Nephron progenitor cell (in vitro differentiated cells): ENCODE measurements at regions not wholly inside any gene's neighbourhood (a gene's known extent, or its start where the extent isn't known, plus 50 kb on each side); places are given as distances from the start of the nearest gene placed in this dataset.

Experiments used
- DNase-seq: peaks from one replicate; pipeline ENCODE4 v3.0.0; 2021
- H3K27ac Mint-ChIP-seq: 2 replicates; pipeline ENCODE4 v1.8.0; 2021; ENCODE audit warnings: mild to moderate bottlenecking, moderate library complexity, mixed read lengths
- H3K27me3 Mint-ChIP-seq: 2 replicates; pipeline ENCODE4 v1.8.0; 2021; ENCODE audit warnings: mild to moderate bottlenecking, low read depth, mixed read lengths; ENCODE audit not compliant: poor library complexity
- H3K36me3 Mint-ChIP-seq: 2 replicates; pipeline ENCODE4 v1.8.0; 2021; ENCODE audit warnings: low read depth, mixed read lengths
- H3K4me1 Mint-ChIP-seq: 2 replicates; pipeline ENCODE4 v1.8.0; 2021; ENCODE audit warnings: mixed read lengths
- H3K4me3 Mint-ChIP-seq: 2 replicates; pipeline ENCODE4 v1.8.0; 2021; ENCODE audit warnings: mild to moderate bottlenecking, moderate library complexity, mixed read lengths
- H3K9me3 Mint-ChIP-seq: 2 replicates; pipeline ENCODE4 v1.8.0; 2021; ENCODE audit warnings: mild to moderate bottlenecking, moderate library complexity, mixed read lengths
- CTCF ChIP-seq: fragments of 200-600 bp; sonication (generic); IDR thresholded peaks from 2 replicates; pipeline ENCODE4 v1.5.0; 2021; ENCODE audit warnings: antibody characterized with exemption

- H3K27ac Mint-ChIP-seq = peak overlapping the region; percentile 94
- H3K9me3 Mint-ChIP-seq = no peaks in the 10 kb centered on the region
- no peak for DNase-seq
- H3K4me1 Mint-ChIP-seq = peaks cover 83% of the 10 kb centered on the region
- TF ChIP-seq CTCF = no peak
- no peaks in the 10 kb centered on the region for H3K36me3 Mint-ChIP-seq
- H3K4me3 Mint-ChIP-seq = no peak overlapping the region
- peaks cover 4% of the 10 kb centered on the region for H3K27me3 Mint-ChIP-seq
Observed at GRCh38 chr4:147313108-147313507, 167.8 kb upstream of the EDNRA start.

GRCh38 chr4:147318586-147318985 lies 162.3 kb upstream of the EDNRA start:
- no peaks in the 10 kb centered on the region for H3K36me3 Mint-ChIP-seq
- DNase-seq = no peak
- H3K27ac Mint-ChIP-seq = no peak overlapping the region
- peaks cover 29% of the 10 kb centered on the region for H3K4me1 Mint-ChIP-seq
- H3K27me3 Mint-ChIP-seq = peaks cover 6% of the 10 kb centered on the region
- no peaks in the 10 kb centered on the region for H3K9me3 Mint-ChIP-seq
- TF ChIP-seq CTCF = no peak
- H3K4me3 Mint-ChIP-seq = no peak overlapping the region

DNA sequence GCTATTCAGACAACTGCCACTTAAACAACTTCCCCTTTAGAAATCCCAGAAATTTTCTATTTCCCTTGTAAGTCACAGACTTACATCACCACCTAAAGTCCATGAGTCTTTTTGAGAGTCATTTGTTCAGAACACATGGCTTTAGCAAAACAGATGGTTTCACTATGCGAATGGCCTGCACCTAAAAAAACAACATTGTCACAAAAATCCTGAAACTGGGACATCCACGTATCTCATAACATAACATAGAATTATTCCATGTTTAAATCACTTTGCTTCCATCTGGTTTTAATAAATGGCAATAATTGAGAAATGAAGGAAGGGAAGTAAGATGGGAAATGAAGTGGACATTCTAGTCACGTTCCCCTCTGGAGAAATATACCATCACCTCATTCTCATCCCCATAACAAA lies 155.3 kb upstream of the EDNRA start:
- Mint-ChIP-seq H3K27ac (no peak overlapping the region), H3K4me1 (peaks cover 10% of the 10 kb centered on the region), H3K9me3 (no peaks in the 10 kb centered on the region), H3K36me3 (no peaks in the 10 kb centered on the region), H3K27me3 (peaks cover 9% of the 10 kb centered on the region), H3K4me3 (no peak overlapping the region)
- DNase-seq = no peak
- no peak for TF ChIP-seq CTCF

- DNase-seq = no peak
- H3K9me3 Mint-ChIP-seq = no peaks in the 10 kb centered on the region
- H3K36me3 Mint-ChIP-seq = no peaks in the 10 kb centered on the region
- TF ChIP-seq CTCF = no peak
- peak overlapping the region; percentile 29 for H3K27ac Mint-ChIP-seq
- H3K4me3 Mint-ChIP-seq = no peak overlapping the region
- peaks cover 10% of the 10 kb centered on the region for H3K4me1 Mint-ChIP-seq
- peaks cover 9% of the 10 kb centered on the region for H3K27me3 Mint-ChIP-seq
Observed at GRCh38 chr4:147326591-147326990, 154.3 kb upstream of the EDNRA start.

GRCh38 chr4:147327322-147327721 lies 153.6 kb upstream of the EDNRA start:
- peaks cover 9% of the 10 kb centered on the region for H3K27me3 Mint-ChIP-seq
- no peak for TF ChIP-seq CTCF
- H3K9me3 Mint-ChIP-seq = no peaks in the 10 kb centered on the region
- H3K36me3 Mint-ChIP-seq = no peaks in the 10 kb centered on the region
- H3K4me1 Mint-ChIP-seq = peaks cover 16% of the 10 kb centered on the region
- DNase-seq = no peak
- no peak overlapping the region for H3K27ac Mint-ChIP-seq
- H3K4me3 Mint-ChIP-seq = no peak overlapping the region

DNA sequence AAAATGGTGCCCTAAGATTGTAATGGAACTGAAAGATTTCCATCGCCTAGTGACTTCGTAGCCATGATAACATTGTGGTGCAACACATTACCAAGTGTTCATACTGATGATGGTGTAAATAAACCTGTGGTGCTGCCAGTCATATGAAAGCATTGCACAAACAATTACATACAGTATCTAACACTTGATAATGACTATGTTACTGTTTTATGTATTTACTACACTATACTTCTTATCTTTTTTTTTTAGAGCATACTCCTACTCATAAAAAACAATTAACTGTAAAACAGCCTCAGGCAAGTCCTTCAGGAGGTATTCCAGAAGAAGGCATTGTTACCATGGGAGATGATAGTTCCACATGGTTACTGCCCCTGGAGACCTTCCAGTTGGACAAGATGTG lies 152.7 kb upstream of the EDNRA start:
- no peak for DNase-seq
- Mint-ChIP-seq H3K27me3 (peaks cover 6% of the 10 kb centered on the region), H3K27ac (no peak overlapping the region), H3K9me3 (no peaks in the 10 kb centered on the region), H3K4me3 (no peak overlapping the region), H3K4me1 (peaks cover 20% of the 10 kb centered on the region), H3K36me3 (no peaks in the 10 kb centered on the region)
- no peak for TF ChIP-seq CTCF
